SW480 (cell line): ENCODE measurements at regions not wholly inside any gene's neighbourhood (a gene's known extent, or its start where the extent isn't known, plus 50 kb on each side); places are given as distances from the start of the nearest gene placed in this dataset.

ENCODE experiments used
- DNase-seq: peaks from one replicate; pipeline ENCODE4 v3.0.0-alpha.2; 2016; ENCODE audit warnings: low spot score

- no peak for DNase-seq
Measured at GRCh38 chr1:14499312-14500040, 99.0 kb upstream of the KAZN start.

DNA sequence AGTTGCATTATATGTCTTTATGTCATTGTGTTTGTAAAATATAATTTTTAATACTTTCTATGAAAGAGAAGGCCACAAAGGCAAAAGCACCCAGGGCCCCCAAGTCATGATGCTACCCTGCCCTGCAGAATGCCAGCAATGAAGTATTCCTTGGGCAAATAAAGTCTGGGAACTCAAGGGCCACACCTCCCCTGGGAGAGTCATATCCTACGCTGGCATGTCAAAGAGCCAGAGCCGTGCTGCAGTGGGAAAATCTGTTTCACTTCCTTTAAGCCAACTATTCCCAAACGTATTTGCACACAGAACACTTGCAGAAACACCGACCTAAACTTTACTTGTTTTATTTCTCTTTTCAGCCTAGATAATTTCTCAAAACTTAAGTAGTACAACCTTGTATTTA is 98.4 kb upstream of the KAZN start:
- no peak for DNase-seq

GRCh38 chr1:14500912-14501311 is 97.6 kb upstream of the KAZN start:
- DNase-seq = no peak

DNA sequence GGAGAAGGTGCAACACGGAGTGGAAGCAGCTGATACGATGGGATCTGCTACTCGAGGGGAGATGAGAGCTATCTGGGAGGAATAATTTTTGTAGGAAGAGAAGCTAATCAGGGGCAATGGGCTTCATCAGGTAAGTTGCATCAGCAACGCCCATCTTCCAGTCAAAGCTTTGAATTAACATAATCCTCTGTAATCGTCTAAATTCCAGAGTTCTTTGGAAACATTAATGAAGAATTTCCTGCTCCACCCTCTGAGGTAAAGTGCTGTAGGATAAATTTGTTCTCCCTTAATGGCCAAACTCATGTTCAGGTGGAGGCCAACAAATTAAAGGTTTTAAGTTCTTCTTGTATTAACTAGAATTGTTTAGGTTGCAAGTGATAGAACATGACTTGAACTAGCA is 94.0 kb upstream of the KAZN start:
- DNase-seq = no peak

DNA sequence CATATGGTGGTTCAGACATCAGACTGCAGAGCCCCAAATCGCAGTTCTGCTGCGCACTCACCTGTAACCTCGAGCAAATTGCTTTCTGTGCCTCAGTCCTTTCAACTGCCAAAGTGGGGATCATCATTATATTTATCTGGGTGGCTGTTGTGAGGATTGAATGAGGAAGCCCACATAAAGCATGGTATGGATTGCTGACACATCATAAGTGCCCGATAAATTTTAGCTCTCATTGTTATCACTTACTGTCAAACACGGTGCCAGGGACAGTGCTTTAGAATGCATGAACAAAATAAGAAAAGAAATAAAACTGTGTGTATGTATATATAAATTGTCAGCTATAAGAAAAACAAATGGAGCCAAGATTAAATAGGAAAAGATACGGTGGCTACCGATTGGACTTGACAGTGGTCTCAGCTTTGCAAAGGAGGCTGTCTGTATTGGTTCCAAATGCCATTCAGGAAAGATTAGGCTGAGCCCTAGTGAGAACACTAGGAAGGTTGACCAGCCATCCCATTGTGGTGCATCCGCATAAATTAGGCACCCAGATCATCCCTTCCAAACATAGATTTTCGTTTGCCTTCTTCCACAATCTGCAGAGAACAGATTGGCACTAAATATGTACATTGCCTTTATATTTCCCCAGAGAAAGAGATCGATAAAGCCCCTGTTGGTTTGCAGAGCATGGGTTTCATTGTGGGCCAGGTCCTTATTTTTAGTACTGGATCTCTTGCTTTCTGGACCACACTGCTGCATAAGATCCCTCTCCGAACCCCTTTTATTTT is 91.8 kb upstream of the KAZN start:
- DNase-seq = no peak

- DNase-seq = no peak
Measured at GRCh38 chr1:14507262-14507661, 91.2 kb upstream of the KAZN start.

DNA sequence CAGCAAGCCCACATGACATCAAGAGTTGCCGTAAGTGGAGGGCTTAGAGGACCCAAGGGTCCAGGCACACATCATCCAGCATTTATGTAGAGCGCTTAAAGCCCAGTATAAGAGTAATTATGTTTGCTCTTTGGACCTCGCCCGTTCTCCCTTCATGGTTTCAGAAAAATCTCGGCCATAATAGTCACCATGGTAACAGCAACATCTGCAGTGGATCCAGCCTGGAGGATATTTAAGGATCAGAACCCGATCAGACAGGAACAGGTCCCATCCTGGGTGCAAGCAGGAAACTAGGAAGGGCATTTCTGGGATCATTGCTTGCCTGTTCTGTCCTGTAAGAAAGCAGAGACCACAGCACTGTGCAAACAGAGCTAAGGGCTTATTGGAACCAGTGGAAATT is 89.9 kb upstream of the KAZN start:
- no peak for DNase-seq

DNA sequence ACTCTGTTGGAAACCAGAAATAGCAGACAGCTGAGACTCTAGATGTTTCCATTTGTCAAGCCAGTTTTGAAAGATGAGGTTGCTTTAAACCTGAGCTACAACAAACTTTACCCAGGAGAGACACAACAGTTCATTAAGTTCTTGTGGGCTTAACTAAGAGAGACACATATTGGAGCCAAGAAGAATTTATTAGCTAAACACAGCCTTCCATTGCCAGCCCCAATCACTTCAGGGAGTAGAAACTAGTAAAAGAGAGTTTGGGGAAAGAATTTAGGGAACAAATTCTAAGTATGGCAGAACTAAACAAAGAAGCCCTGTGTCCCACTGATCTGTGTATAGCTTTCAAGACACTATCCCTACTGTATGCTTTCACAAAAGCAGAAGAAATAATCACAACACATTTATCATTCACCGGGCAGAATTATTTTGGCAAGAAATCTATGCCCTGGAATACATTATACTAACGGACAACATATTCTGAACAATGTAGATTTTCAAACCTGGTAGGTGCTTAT is 87.3 kb upstream of the KAZN start:
- DNase-seq = no peak

GRCh38 chr1:14511796-14512585 is 86.5 kb upstream of the KAZN start:
- no peak for DNase-seq

GRCh38 chr1:14513111-14513510 is 85.4 kb upstream of the KAZN start:
- DNase-seq = no peak

- DNase-seq = no peak
Measured at GRCh38 chr1:14514739-14515138, 83.7 kb upstream of the KAZN start.

GRCh38 chr1:14516974-14517840 is 81.3 kb upstream of the KAZN start:
- no peak for DNase-seq

DNA sequence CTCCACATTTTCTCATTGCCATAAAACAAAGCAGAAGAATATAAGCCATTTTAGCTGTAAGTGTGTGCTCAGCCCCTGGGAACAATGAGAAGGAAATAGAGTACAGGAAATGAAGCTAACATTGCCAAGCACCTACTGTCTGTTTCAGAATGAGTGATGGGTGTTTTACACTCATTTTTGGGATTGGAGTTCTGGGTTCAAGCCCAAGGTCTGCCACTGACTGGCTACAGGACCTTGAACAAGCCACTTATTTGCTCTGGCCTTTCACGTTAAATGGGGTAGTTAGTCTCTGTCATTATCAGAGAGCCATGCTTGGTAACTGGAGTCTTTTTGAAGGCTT is 80.7 kb upstream of the KAZN start:
- DNase-seq = no peak

- DNase-seq = no peak
Measured at GRCh38 chr1:14519976-14520375, 78.5 kb upstream of the KAZN start.

DNA sequence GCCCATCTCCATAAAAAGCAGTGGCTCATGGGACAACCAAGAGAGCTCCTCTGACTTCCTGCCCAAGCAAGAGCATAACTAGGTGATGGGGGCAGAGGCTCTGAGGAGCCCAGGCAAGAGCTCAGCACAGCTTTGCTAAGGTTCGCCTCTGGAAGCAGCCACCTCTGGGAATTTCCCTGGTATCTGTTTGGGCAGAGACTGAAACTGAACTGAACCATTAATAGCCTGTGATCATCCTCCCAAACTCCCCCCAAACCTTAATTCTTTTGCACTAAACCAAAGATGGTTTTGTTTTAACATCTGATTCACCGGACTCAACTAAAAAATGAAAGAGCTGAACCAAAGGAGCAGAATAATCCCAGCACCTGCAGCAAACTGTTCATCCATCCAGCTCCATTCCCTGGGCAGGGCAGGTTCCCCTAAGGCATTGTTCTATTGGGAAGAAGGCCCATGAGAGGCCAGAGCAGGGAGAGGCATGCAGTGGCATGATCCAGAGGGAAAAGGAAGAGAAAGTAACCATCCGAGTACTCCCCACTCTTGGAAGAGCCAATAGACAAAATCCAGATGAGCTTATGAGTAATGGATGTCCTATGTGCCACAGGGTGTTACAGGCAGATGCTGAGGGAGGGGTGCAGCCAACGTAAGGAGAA is 77.8 kb upstream of the KAZN start:
- DNase-seq = no peak

DNA sequence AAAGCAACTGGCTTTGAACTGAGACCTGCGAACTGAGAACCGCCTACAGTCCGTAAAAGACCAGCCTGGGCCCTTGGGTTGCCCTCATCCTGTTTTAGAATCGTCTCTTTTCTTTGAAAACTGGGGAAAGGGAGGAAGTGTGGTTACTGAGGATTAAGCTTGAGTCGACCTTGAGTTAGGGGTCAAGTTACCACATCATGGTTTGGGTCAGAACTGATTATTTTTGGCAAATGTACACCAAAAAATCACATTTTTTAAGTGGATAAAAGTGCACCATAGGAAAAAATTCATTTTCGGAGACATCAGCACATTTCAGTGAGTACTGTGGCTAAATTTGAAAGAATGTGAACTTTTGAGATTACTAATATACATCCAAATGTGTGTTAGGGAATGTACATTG is 76.9 kb upstream of the KAZN start:
- no peak for DNase-seq

DNA sequence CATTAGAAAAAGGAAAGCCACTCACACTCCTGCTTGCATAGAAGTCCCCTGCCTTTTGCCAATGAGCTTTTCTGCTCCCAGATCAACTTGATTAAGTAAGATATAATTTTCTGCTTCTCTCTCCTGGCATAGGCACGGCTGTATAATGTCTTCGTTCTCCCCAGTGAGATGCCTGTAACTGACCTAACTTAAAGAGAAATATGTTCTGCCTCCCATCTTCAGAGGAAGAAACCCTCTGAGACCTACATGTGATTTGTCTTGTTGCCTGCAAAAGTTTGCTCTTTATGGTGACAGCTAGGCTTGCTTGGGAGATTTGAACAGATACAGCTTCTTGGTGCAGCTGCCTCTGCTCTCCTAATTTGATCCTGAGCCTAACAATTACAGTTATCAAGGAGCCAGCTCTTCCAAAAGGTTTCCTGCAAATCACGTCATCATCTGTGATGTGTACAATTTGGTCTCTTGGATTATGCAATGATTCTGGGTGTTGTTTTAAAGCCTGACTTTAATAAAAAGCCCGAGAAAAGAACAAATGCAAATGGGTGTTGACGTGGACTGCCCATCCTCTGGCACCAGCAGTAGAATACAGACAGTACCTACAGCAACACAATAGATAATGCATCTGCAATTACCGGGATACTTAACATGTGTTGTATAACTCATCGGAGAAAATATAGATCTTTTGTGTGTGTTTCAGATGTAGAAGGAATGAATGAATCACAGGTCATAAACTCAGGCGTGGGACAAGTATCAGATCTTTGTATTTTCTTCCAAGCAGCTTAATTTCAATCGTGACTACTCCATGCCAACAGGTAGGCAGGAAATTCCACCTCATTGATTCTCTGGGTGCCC is 76.2 kb upstream of the KAZN start:
- no peak for DNase-seq

- DNase-seq = peak; percentile 56
Measured at GRCh38 chr1:14522926-14523241, 75.6 kb upstream of the KAZN start.

GRCh38 chr1:14524826-14525636 is 73.5 kb upstream of the KAZN start:
- DNase-seq = no peak

DNA sequence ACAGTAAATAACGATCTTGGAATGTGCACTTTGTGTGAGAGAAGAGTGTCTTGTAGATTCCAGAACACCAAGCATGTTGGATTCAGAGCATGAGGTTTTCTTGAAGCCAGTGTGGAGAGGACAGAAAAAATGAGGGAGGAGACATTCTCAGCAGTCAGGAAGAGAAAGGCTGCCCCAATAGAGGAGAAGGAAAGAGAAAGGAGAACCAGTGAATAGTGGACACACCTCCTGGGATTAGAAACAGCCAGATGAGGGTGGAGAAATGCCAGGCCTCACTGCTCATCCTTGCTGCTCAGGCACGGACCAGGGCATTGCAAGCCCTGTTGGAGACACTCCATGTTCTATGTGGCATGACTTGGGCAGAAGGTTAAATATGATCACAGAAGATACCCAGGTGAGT is 69.0 kb upstream of the KAZN start:
- DNase-seq = no peak
